Neuron (in vitro differentiated cells): ENCODE measurements at regions not wholly inside any gene's neighbourhood (a gene's known extent, or its start where the extent isn't known, plus 50 kb on each side); places are given as distances from the start of the nearest gene placed in this dataset.

Experiments
- H2AFZ ChIP-seq: one replicate; pipeline ENCODE4 v1.6.1; 2013; ENCODE audit warnings: low read depth, mild to moderate bottlenecking, inconsistent platforms, low read length, moderate library complexity
- H3K27me3 ChIP-seq: one replicate; pipeline ENCODE4 v1.6.1; 2013; ENCODE audit warnings: low read length; ENCODE audit not compliant: insufficient read depth
- H3K36me3 ChIP-seq: one replicate; pipeline ENCODE4 v1.6.1; 2013; ENCODE audit warnings: low read length; ENCODE audit not compliant: insufficient read depth
- H3K4me1 ChIP-seq: one replicate; pipeline ENCODE4 v1.6.1; 2013; ENCODE audit warnings: low read length; ENCODE audit not compliant: insufficient read depth
- H3K4me3 ChIP-seq: 2 replicates; pipeline ENCODE4 v1.5.1; 2013; ENCODE audit warnings: mild to moderate bottlenecking, low read length, moderate library complexity
- H3K9me3 ChIP-seq: one replicate; pipeline ENCODE4 v1.6.1; 2013; ENCODE audit warnings: low read length

GRCh38 chr6:11282875-11283274 is 50.4 kb upstream of the NEDD9 start:
- Histone ChIP-seq H3K9me3 (no peaks in the 10 kb centered on the region), H3K27me3 (no peaks in the 10 kb centered on the region)

More at GRCh38 chr6:11282875-11283274, 50.4 kb upstream of the NEDD9 start:
- H3K4me1 ChIP-seq: peaks cover 3% of the 10 kb centered on the region
- H3K36me3 ChIP-seq: no peaks in the 10 kb centered on the region
- H3K4me3 ChIP-seq: no peak overlapping the region
- H2AFZ ChIP-seq: no peak overlapping the region
